Testis (tissue), 2 donors: ENCODE measurements at regions not wholly inside any gene's neighbourhood (a gene's known extent, or its start where the extent isn't known, plus 50 kb on each side); places are given as distances from the start of the nearest gene placed in this dataset.

Source experiments
- POLR2A ChIP-seq: fragments of 450-650 bp; IDR thresholded peaks from one replicate; pipeline ENCODE4 v1.6.1; 2017; ENCODE audit warnings: antibody characterized with exemption, mild to moderate bottlenecking, moderate library complexity
- TF ChIP-seq, protein P1 (sequence below), 3 experiments: fragments of 450-650 bp in 2 of 3; fragments of 200-600 bp in 1 of 3; sonication (generic) in 1 of 3; IDR thresholded peaks; one replicate each; pipeline ENCODE4 v1.5.1; 2016 to 2019; ENCODE audit warnings: antibody characterized with exemption in 3 of 3, mild to moderate bottlenecking in 2 of 3, moderate library complexity in 1 of 3

DNA sequence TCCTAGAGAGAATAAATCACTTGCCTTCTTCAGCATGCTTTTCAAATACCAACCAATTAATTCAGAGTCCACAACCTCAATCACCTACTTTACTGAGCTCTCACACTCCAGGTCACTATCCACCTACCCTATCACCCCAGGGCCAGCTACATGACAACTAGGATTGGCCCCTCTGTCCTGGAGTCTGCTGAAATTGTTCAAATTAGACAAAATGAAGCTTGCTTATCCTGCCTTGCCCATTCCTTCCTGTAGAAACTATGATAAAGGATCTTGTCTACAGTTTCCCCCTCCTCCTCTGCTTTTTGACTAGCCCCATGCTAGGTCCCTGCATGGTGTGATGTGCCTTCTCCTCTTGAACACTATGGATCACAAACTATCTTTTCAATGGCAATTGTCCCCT is 94.5 kb downstream of the JRKL start:
- TF ChIP-seq, protein P1, sequence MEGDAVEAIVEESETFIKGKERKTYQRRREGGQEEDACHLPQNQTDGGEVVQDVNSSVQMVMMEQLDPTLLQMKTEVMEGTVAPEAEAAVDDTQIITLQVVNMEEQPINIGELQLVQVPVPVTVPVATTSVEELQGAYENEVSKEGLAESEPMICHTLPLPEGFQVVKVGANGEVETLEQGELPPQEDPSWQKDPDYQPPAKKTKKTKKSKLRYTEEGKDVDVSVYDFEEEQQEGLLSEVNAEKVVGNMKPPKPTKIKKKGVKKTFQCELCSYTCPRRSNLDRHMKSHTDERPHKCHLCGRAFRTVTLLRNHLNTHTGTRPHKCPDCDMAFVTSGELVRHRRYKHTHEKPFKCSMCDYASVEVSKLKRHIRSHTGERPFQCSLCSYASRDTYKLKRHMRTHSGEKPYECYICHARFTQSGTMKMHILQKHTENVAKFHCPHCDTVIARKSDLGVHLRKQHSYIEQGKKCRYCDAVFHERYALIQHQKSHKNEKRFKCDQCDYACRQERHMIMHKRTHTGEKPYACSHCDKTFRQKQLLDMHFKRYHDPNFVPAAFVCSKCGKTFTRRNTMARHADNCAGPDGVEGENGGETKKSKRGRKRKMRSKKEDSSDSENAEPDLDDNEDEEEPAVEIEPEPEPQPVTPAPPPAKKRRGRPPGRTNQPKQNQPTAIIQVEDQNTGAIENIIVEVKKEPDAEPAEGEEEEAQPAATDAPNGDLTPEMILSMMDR (IDR thresholded peaks at IDR 0.05) = no peak
- TF ChIP-seq POLR2A = no peak
